ENCODE measurements at regions not wholly inside any gene's neighbourhood (a gene's known extent, or its start where the extent isn't known, plus 50 kb on each side); places are given as distances from the start of the nearest gene placed in this dataset.

GRCh38 chr10:33100781-33101391, 142.9 kb upstream of the ITGB1 start:
- TF ChIP-seq CTCF (IDR thresholded peaks at IDR 0.05; ENCODE audit: low read depth, low read length) (no peak), EZH2phosphoT487 (IDR thresholded peaks at IDR 0.05; ENCODE audit: low read depth) (no peak)
